ENCODE measurements at regions not wholly inside any gene's neighbourhood (a gene's known extent, or its start where the extent isn't known, plus 50 kb on each side); places are given as distances from the start of the nearest gene placed in this dataset.

- H3K9me3 ChIP-seq: no peaks in the 10 kb centered on the region
- no peak for DNase-seq
- TF ChIP-seq POLR2A (IDR thresholded peaks at IDR 0.05): no peak
- no peak for TF ChIP-seq CTCF (IDR thresholded peaks at IDR 0.05)
- H3K4me1 ChIP-seq: no peaks in the 10 kb centered on the region
- H3K27ac ChIP-seq: no peak overlapping the region
- 43 to 63% methylated on average over 2 of the region's 2 CpGs for WGBS, 2 donors
- no peaks in the 10 kb centered on the region for H3K27me3 ChIP-seq
- H3K4me3 ChIP-seq (replicated peaks in 1 of 3): no peak overlapping the region
- intact Hi-C loops (cut with DNase I): no loop called here
- no peaks in the 10 kb centered on the region for H3K36me3 ChIP-seq
These were observed 97.0 kb upstream of the FOXP2 start for GRCh38 chr7:114317450-114318098.

GRCh38 chr7:114312649-114313048 lies 102.0 kb upstream of the FOXP2 start:
- TF ChIP-seq CTCF (IDR thresholded peaks at IDR 0.05) (no peak), POLR2A (IDR thresholded peaks at IDR 0.05) (no peak)
- intact Hi-C loops (cut with DNase I): no loop called here
- H3K4me1 ChIP-seq: peaks cover 7 to 10% of the 10 kb centered on the region in 2 donors
- no peak overlapping the region for H3K4me3 ChIP-seq (replicated peaks in 1 of 3)
- 60 to 75% methylated on average over 1 of the region's 1 CpG for WGBS, 2 donors
- no peak for DNase-seq
- H3K27ac ChIP-seq: no peak overlapping the region
- H3K9me3 ChIP-seq: no peaks in the 10 kb centered on the region
- no peaks in the 10 kb centered on the region for H3K27me3 ChIP-seq
- H3K36me3 ChIP-seq: no peaks in the 10 kb centered on the region

GRCh38 chr7:114310345-114311110 lies 104.1 kb upstream of the FOXP2 start:
- intact Hi-C loops (cut with DNase I): no loop called here
- Histone ChIP-seq H3K36me3 (no peaks in the 10 kb centered on the region), H3K27me3 (no peaks in the 10 kb centered on the region), H3K4me1 (peaks cover 7 to 10% of the 10 kb centered on the region in 2 donors), H3K9me3 (no peaks in the 10 kb centered on the region), H3K27ac (peak overlapping the region; percentile 6 to 59 (median 20)), H3K4me3 (replicated peaks in 1 of 3) (no peak overlapping the region)
- DNase-seq: peak; percentile 5 to 23
- peak in 3 of 6 experiments; percentile 34 to 71 (median 59) for TF ChIP-seq CTCF (IDR thresholded peaks at IDR 0.05)
- no peak for TF ChIP-seq POLR2A (IDR thresholded peaks at IDR 0.05)
- 43 to 53% methylated on average over 6 of the region's 6 CpGs for WGBS, 2 donors

GRCh38 chr7:114309729-114310128 lies 104.9 kb upstream of the FOXP2 start:
- no peaks in the 10 kb centered on the region for H3K36me3 ChIP-seq
- TF ChIP-seq CTCF (IDR thresholded peaks at IDR 0.05): no peak
- no peak for TF ChIP-seq POLR2A (IDR thresholded peaks at IDR 0.05)
- WGBS, 2 donors: 67 to 80% methylated on average over 2 of the region's 2 CpGs
- H3K4me1 ChIP-seq: peaks cover 7 to 10% of the 10 kb centered on the region in 2 donors
- peak overlapping the region in 1 of 3 donors; percentile 59 for H3K27ac ChIP-seq
- intact Hi-C loops (cut with DNase I): no loop called here
- no peaks in the 10 kb centered on the region for H3K27me3 ChIP-seq
- no peaks in the 10 kb centered on the region for H3K9me3 ChIP-seq
- DNase-seq: no peak
- H3K4me3 ChIP-seq (replicated peaks in 1 of 3): no peak overlapping the region

- H3K4me3 ChIP-seq (replicated peaks in 1 of 3): no peak overlapping the region
- no peaks in the 10 kb centered on the region for H3K27me3 ChIP-seq
- H3K9me3 ChIP-seq: no peaks in the 10 kb centered on the region
- no peaks in the 10 kb centered on the region for H3K4me1 ChIP-seq
- intact Hi-C loops (cut with DNase I): no loop called here
- DNase-seq: no peak
- H3K27ac ChIP-seq: no peak overlapping the region
- no peaks in the 10 kb centered on the region for H3K36me3 ChIP-seq
- no peak for TF ChIP-seq POLR2A (IDR thresholded peaks at IDR 0.05)
These were observed 111.3 kb upstream of the FOXP2 start for GRCh38 chr7:114303301-114303700.
